HEK293T (cell line): ENCODE measurements at regions not wholly inside any gene's neighbourhood (a gene's known extent, or its start where the extent isn't known, plus 50 kb on each side); places are given as distances from the start of the nearest gene placed in this dataset.
A peak's percentile ranks its signal among the peaks of the same experiment; 100 is the strongest.
"Not testable (repeated sequence)": the region's sequence is repeated elsewhere in the genome, so short reads cannot be mapped to it uniquely, and the experiment has no call there.

ENCODE experiments used
- CTCF ChIA-PET: fragments of 350-600 bp; formaldehyde crosslinking; extraction: SDS; loops from one replicate; lab custom pipeline; 2021; ENCODE audit warnings: antibody characterized with exemption, inconsistent platforms; lab: Yijun Ruan, JAX
- POLR2A ChIA-PET: fragments of 350-600 bp; formaldehyde crosslinking; extraction: SDS; loops from one replicate; lab custom pipeline; 2020; ENCODE audit warnings: antibody characterized with exemption, inconsistent platforms; lab: Yijun Ruan, JAX
- DNase-seq: peaks from one replicate; pipeline ENCODE4 v3.0.0; 2012; ENCODE audit warnings: mixed read lengths; ENCODE audit errors: extremely low spot score
- BHLHE40 ChIP-seq: fragments of 450-650 bp; IDR thresholded peaks from 2 replicates; pipeline ENCODE4 v1.6.1; 2016; ENCODE audit warnings: mild to moderate bottlenecking, moderate library complexity, borderline replicate concordance

DNA sequence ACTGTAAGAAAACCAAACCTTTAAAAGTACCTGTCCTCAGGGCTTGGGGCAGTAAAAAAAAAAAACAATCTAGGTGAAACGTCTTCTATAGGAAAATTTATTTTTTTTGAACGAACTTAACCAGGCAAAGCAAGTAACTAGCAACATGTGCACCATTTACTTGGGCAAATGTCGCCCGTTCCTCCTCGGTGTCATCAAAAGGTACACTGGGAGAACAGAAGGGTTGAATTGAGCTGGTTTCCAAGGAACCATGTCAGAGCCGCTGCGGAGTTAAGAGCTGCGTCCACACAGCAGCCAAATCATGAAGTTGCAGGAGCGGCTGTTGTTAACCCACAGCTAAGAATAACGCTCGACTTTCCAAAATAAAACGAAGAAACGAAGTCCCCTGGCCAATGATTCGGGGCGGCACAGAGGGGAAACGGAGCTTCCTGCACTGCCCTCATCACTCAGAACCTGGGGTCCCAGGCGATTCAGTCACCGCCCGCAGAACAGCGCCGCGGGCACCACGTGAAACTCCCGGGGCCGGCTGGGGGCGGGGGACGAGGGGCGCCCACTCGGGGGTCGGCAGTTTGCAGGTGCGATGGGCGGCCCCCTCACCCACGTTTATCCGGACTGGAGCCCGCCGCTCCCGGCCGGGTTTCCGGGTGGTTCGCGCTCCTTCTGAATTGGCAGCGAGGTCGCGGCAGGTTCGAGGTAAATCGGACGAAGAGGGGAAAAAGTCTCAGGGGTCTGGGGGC, 53.6 kb upstream of the PLGLB1 start:
- POLR2A ChIA-PET, CTCF ChIA-PET: not testable (repeated sequence)
- peak; percentile 1 for DNase-seq

DNA sequence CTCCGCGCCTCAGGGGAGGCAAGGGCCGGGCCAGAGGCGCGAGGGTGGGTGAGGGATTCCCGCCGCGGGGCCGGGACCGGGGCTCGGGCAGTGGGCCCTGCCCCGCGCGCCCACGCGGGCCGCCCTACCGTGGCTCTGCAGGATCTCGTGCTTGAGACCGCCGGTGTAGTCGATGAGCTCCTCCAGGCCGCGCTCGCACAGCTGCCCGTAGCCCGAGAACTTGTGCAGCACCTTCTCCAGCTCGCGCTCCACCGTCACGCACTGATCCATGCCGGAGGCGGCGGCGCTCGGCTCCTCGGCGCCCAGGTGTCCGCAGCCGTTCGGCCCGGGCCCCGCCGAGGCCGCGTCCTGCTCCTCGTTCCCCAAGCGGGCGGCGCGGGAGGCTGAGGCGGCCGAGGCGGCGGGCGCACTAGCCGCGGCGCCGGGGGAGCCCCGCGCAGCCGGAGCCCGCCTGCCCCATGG, 54.2 kb upstream of the PLGLB1 start:
- POLR2A ChIA-PET, CTCF ChIA-PET: not testable (repeated sequence)
- peak; percentile 5 for DNase-seq

DNA sequence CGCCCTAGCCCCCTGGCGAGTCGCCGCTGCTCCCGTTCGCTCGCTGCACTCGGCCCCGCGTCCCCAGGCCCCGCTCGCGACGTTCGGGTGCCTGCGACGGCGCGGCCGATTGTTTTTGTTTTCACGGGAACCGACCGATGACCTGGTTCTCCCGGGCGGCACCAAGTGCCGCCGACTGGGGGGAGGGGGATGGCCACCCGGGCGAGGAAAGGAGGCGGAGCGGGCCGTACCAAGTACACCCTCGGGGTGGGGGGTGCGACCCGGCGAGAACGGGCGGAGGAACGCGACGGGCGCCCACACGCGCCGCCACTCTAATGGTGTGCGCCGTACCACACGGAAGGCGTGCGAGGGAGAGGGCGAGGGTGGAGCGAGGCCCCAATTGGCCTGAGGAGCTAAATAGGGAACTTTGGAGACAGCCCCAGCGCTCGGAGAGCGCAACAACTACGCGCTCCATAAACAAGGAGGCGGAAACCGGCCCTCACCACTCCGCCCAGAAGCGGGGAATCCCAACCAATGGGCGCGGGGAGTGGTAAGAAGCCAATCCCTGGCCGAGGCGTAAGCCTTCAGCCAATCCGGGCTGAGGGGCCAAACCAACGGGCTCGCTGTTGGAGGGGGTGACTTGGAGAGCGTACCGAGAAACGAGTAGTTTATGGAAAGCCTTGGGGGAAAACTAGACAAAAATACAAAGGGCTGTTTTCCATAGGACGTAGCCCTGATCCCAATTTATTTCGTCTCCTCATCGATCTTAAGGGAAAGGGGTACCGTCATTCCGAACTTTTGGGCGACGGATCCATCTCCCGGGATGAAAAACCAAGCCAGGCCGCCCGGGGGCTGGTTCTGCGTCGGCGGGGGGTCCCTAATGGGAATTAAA, 54.8 kb upstream of the PLGLB1 start:
- DNase-seq: peak; percentile 30
- peak; percentile 41; the same call in 1 of the 2 replicates for TF ChIP-seq BHLHE40
- CTCF ChIA-PET, POLR2A ChIA-PET: not testable (repeated sequence)

DNA sequence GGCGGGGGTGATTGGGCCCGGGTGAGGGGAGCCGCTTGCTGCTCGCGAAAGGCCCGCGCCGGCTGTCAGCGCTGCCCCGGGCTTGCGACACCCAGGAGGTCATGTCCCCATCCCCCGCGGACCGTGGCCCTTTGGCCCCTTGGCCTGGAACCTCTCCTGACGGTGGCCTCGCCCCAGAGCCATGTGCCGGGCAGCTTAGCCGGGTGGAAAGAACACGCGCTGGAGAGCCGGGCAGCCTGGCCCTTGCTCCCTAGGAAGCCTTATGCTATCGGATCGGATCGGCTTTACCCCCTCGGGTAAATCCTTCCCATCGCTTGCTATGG, 55.4 kb upstream of the PLGLB1 start:
- POLR2A ChIA-PET, DNase-seq, CTCF ChIA-PET: not testable (repeated sequence)

DNA sequence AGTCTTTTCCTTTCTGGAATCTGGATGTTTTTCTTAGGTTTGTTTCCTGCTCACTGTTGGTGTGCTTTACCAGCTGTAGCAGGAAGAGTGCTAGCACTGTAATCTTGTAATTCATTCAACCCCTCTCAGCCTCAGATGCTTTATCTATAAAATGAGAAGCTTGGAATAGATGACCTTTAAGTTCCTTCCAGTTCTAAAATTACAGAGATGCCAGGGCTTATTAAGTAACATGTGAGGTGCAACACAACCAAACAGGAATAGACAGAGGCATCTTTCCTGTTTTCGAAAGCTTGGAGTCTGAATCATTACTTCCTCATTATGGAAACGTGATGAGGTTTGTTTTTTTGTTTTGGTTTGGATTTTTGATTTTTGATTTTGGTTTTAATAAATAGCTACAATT, 60.1 kb upstream of the PLGLB1 start:
- CTCF ChIA-PET, DNase-seq, POLR2A ChIA-PET: not testable (repeated sequence)

DNA sequence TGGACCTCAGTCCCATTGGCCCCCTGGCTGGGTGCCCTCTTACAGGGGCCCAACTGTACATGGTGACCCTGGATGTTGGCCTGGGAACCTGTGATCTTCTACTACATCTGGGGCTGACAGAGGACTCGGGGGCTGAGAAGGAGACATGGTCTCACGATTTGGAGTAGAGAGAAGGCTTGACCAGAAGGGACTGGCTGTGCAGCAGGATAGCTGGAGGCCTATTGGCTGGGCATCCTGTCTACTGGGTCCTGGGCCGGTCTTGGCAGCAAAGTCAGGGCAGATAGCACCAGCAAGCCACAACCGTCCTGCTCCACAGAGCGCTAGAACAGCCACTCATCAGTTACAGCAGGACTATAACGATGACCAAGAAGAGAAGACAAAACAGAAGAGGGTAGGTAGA, 66.4 kb upstream of the PLGLB1 start:
- POLR2A ChIA-PET, CTCF ChIA-PET: not testable (repeated sequence)
- DNase-seq: peak; percentile 0

DNA sequence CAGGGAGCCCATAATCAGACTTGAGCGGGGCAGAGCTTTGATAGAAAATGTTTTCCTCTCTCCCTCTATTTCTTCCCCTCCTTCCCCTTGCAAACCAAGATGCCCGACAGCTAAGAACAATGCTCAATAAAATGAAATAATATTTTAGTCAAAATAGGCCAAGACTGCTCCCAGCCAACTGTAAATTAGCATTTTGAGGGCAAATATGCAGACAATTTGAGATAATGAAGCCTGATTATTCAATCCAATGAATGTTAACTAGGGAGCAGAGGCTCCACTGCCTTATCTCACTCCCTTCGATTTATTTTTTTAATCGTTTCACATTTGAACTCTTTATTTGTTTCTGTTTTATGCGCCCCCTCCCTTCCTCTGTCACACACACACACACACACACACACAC, 67.8 kb upstream of the PLGLB1 start:
- CTCF ChIA-PET, DNase-seq, POLR2A ChIA-PET: not testable (repeated sequence)

DNA sequence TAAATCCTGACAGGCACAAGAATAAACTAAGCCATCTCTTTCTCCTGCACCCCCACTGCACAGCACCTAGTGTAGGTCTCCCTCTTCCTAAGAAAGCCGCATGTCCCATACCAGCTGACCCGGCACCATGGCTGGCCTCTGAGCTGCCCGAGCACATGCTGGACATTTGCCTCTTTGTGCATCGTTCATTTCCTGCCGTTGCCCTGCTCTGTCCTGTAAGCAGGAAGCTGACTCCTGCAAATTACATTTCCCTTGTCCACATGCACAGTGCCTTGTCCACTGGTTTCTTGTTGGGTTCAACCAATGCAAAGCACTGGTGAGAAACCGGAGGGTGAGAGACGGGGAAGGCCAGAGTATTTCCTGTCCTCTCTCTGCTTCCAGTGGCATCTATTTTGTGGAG, 71.6 kb upstream of the PLGLB1 start:
- POLR2A ChIA-PET: not testable (repeated sequence)

DNA sequence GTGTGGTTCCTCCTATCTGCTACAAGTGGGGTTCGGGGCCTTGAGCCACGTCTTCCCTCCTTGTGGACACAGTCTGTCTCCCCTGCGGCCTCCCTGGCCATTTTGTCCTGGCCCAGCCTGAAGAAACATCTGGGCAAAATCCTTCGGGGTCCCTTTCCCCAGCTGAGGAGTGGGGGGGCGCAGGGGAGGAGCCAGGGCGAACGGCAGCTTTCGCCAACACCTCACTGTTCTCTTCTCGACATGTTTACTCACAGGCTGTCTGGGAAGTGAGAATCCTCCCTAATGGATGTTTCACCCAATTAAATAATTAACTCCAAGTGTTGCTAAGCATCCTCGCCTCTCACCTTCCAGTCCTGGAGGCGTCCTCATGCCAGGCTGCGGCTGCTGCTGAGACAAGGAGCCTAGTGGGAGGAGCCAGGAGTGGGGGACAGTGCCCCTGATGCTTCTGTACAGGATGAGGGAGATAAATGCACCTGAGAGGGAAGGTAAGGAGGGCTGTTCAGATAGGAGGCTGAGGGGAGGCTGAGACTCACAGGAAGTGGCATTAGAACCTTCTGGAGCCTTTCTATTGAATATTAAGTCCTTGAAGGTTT, 72.4 kb upstream of the PLGLB1 start:
- CTCF ChIA-PET: not testable (repeated sequence)

More for the DNA sequence above, 71.6 kb upstream of the PLGLB1 start:
- not testable (repeated sequence) for DNase-seq
- CTCF ChIA-PET: interaction anchor here (0.6 kb wide), 1 partner anchor 499 kb away, joined by 3 read pairs; no protein-coding TSS in a partner anchor

DNA sequence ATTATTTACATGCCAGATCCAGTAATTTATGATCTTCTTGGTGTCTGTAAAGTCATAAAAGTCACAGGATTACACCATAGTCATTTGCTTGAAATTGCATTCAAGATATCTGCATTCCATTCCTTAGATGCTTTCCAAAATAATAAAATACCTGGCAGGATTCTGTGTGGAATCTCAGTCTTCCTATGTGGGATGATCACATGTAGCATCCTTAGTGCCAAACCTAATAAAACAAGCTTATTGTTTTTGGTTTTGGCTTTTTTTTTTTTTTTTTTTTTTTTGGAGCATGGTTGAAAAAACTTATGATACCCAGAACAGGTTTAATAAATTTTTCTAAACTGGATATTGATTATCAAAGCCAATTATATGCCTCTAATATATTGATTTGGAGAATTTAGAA, 74.2 kb upstream of the PLGLB1 start:
- CTCF ChIA-PET, POLR2A ChIA-PET, DNase-seq: not testable (repeated sequence)

More for the DNA sequence above, 72.4 kb upstream of the PLGLB1 start:
- POLR2A ChIA-PET, DNase-seq: not testable (repeated sequence)

DNA sequence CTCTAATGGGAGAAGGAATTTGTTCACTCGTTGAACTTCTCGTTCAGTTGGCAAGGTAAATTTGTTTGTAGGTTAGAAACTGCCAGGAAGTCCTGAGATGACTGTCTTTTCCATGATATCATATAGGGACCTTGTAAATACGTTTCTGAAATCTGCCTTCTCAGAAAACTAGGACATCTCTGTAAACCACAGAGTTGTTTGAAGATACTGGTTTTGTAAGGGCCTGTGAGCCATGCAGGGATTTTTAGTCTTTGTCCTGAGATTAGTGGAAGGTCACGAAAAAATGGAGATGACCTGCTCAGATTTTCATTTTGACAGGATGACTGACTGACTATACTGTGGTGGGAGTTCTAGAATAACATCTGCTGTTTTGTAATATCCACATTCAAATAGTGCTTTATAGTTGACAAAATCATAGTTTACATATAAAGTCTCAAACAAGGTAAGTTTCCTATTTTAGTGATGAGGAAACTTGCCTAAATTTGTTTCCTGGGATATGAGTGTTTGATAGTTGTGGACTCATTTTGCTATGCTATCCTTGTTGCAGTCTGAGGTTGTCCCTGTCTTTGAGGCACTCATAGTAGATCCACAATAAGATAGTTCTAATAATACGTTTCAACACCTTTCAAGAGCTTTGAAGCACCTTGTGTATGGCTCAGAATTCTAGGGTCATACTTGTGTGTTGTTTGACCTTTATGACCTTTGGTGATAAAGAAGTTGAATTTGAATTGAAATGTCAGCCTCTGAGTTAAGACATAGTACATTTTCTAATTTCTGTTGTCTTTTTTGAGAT, 107.3 kb upstream of the PLGLB1 start:
- CTCF ChIA-PET, POLR2A ChIA-PET, DNase-seq: not testable (repeated sequence)

DNA sequence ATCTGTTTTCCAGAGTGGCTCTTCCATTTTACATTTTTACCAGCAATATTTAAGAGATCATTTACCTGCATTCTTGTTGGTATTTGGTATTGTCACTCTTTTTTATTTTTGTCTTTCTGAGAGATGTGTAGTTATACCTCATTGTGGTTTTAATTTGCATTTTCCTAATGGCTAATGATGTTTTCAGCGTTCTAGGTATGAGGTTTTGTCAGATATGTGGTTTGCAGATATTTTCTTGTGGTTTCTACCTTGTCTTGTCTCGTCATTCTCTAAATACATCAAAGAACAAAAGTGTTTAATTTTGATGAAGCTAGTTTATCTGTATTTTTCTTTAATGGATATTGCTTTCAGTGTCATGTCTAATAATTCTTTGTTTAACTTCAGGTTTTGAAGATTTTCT, 110.9 kb upstream of the PLGLB1 start:
- CTCF ChIA-PET, DNase-seq, POLR2A ChIA-PET: not testable (repeated sequence)

DNA sequence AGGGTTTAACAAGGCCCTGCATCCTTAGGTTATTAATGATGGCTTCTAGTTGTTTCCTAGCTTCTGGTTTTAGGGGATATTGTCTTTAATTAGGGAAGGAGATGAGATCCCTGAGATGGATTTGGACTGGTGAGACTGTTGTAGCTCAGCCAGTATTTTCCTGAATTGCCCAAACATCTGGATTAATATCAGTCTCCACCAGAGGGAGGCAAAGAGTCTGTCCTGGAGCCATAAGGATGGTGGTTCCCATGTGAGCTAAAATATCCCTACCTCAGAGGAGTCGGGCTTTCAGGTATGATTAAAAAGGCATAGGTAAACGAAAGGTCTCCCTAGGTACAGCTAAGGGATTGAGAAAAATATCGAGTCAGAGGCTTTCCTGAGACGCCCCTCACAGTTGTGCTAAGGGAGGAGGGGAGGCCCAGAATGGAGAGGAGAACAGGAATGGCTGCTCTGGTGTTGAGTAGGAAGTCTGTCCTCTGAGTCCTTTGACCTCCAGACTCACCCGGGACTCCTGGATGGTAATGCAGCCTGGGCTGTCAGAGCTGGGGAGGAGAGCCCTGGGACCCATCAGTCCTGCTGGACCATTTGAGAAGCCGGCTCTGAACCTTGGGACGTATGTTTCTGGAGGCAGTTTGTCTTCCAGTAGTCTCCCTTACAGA, 130.3 kb upstream of the PLGLB1 start:
- CTCF ChIA-PET, POLR2A ChIA-PET, DNase-seq: not testable (repeated sequence)

DNA sequence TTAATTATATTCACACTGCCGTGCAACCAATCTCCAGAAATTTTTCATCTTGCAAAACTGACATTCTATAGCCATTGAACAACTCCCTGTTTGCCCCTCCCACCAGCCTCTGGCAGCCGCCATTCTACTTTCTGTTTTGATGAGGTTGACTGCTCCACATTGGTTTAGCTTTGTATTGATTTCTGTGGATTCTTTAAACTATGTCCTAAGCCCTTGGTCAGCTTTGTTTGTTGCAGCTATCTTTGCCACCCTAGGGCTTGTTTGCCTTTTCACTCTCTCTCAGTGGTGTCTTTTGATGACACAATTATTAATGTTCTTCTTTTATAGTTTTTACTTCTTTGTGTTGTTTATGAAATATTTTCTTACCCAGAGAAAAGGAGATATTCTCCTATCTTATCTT, 152.8 kb upstream of the PLGLB1 start:
- DNase-seq, CTCF ChIA-PET, POLR2A ChIA-PET: not testable (repeated sequence)

DNA sequence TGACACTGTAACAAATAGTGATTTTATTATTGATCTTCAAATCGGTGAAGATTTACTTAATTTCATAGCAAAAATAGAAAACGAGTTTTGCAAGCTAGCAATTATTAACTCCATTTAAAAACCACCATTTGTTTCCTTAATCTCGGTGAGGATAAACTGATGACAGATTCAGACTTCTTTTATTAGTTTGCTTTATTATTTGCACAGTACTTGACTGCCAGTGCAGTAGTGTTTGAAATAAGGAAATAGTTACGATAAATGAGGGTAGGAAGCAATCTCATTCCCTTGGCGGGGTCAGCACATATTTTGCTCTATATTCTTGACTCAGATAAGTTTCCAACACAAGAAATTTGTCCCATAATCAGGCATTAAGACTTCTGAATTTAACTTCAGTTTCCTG, 161.7 kb upstream of the PLGLB1 start:
- CTCF ChIA-PET, DNase-seq, POLR2A ChIA-PET: not testable (repeated sequence)

DNA sequence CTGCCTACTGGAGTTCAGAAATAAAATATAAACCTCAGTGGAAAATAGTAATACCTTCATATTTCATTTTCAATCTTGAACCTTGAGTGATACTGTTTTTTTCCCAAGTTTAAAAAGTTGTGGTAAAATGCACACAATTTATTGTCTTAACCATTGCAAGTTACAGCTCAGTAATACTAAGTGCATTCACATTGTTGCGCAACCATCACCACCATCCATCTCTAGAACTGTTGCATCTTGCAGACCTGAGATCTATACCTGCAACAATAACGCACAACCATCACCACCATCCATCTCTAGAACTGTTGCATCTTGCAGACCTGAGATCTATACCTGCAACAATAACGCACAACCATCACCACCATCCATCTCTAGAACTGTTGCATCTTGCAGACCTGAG, 162.6 kb upstream of the PLGLB1 start:
- DNase-seq, POLR2A ChIA-PET, CTCF ChIA-PET: not testable (repeated sequence)

DNA sequence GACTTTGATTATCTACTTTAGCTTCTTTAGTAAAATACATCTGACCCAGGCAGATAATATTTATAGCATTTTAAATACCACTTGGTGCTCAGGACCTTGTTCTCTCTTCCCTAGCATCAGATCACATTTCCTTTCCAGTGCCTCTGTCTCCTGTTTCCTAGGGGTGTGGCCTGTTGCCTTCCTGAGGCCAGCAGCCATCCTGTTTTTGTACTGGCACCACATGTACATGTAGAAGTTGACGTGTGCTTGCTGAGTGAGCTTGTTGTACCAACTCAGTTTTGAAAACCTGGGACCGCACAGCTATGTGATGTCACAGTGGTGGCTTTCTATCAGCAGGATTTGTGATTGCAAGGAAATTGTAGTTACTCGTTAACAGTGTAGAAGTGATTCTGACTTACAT, 167.6 kb upstream of the PLGLB1 start:
- POLR2A ChIA-PET, CTCF ChIA-PET, DNase-seq: not testable (repeated sequence)
